Lung microvascular endothelial cell (primary cell): ENCODE measurements at regions not wholly inside any gene's neighbourhood (a gene's known extent, or its start where the extent isn't known, plus 50 kb on each side); places are given as distances from the start of the nearest gene placed in this dataset.

Experiments used
- DNase-seq, 2 donors: peaks; one replicate each; pipeline versions ENCODE4 v3.0.0 to v3.0.0-alpha.2; 2010; ENCODE audit warnings: low read depth in 2 of 2

- DNase-seq: no peak
Observed at GRCh38 chr15:26477044-26477443, 295.8 kb downstream of the GABRB3 start.

GRCh38 chr15:26475554-26475953, 297.3 kb downstream of the GABRB3 start:
- no peak for DNase-seq

GRCh38 chr15:26472661-26473060, 300.2 kb downstream of the GABRB3 start:
- DNase-seq: no peak

- DNase-seq: no peak
Observed at GRCh38 chr15:26461847-26462608, 310.8 kb downstream of the GABRB3 start.

- DNase-seq: no peak
Observed at GRCh38 chr15:26460165-26460564, 312.7 kb downstream of the GABRB3 start.

GRCh38 chr15:26455828-26456227, 317.0 kb downstream of the GABRB3 start:
- DNase-seq: no peak

GRCh38 chr15:26453914-26454313, 319.0 kb downstream of the GABRB3 start:
- DNase-seq: no peak

- no peak for DNase-seq
Observed at GRCh38 chr15:26451995-26452394, 320.9 kb downstream of the GABRB3 start.

- no peak for DNase-seq
Observed at GRCh38 chr15:26449291-26449690, 323.6 kb downstream of the GABRB3 start.

GRCh38 chr15:26443321-26443720, 329.5 kb downstream of the GABRB3 start:
- no peak for DNase-seq

- DNase-seq: no peak
Observed at GRCh38 chr15:26442680-26443079, 330.2 kb downstream of the GABRB3 start.

GRCh38 chr15:26439681-26440080, 333.2 kb downstream of the GABRB3 start:
- DNase-seq: no peak

- DNase-seq: no peak
Observed at GRCh38 chr15:26438718-26439117, 334.1 kb downstream of the GABRB3 start.

GRCh38 chr15:26438316-26438715, 334.6 kb downstream of the GABRB3 start:
- no peak for DNase-seq

GRCh38 chr15:26433818-26434217, 339.0 kb downstream of the GABRB3 start:
- no peak for DNase-seq

- no peak for DNase-seq
Observed at GRCh38 chr15:26433060-26433459, 339.8 kb downstream of the GABRB3 start.

GRCh38 chr15:26421065-26421464, 351.8 kb downstream of the GABRB3 start:
- DNase-seq: no peak

GRCh38 chr15:26395624-26396023, 377.2 kb downstream of the GABRB3 start:
- no peak for DNase-seq

GRCh38 chr15:26394801-26395200, 378.1 kb downstream of the GABRB3 start:
- DNase-seq: no peak

GRCh38 chr15:26392956-26393355, 379.9 kb downstream of the GABRB3 start:
- DNase-seq: no peak

- DNase-seq: no peak
Observed at GRCh38 chr15:26391567-26392194, 381.2 kb downstream of the GABRB3 start.

GRCh38 chr15:26382444-26383072, 390.3 kb downstream of the GABRB3 start:
- DNase-seq: no peak

- no peak for DNase-seq
Observed at GRCh38 chr15:26378304-26378703, 394.6 kb downstream of the GABRB3 start.
